ENCODE measurements at regions not wholly inside any gene's neighbourhood (a gene's known extent, or its start where the extent isn't known, plus 50 kb on each side); places are given as distances from the start of the nearest gene placed in this dataset.

- no peak for DNase-seq (ENCODE audit: low read depth, low spot score)
- H3K4me1 ChIP-seq (ENCODE audit: control insufficient read depth, insufficient read depth, low read length), result no peaks in the 10 kb centered on the region
- no peaks in the 10 kb centered on the region for H3K36me3 ChIP-seq (ENCODE audit: control insufficient read depth, insufficient read depth, low read length)
- BruUV-seq (replicated peaks), result no TSS peak
- intact Hi-C loops (cut with micrococcal nuclease; ENCODE audit: unreplicated experiment), result no loop called here
- ChIA-PET CTCF (no interaction called here), POLR2A (no interaction called here)
- no peaks in the 10 kb centered on the region for H3K27me3 ChIP-seq (ENCODE audit: control insufficient read depth, insufficient read depth, low read length)
- no peak overlapping the region for H3K4me3 ChIP-seq (ENCODE audit: low read depth in 2 of 2, low read length in 2 of 2)
- H3K9me3 ChIP-seq (ENCODE audit: control insufficient read depth, insufficient read depth, low read depth, low read length), result no peaks in the 10 kb centered on the region
- no peak overlapping the region for H3K27ac ChIP-seq (ENCODE audit: low read length)
- ATAC-seq, result no peak
- in situ Hi-C loops (cut with HindIII; ENCODE audit: low pct_unique_long_range_greater_than_20kb, low sequenced_read_pairs), result no loop called here
- TF ChIP-seq TCF7L2 (IDR thresholded peaks at IDR 0.05; ENCODE audit: low read depth, low read length) (no peak), POLR2AphosphoS5 (IDR thresholded peaks at IDR 0.05; ENCODE audit: low read depth, low read length) (no peak), REST (IDR thresholded peaks at IDR 0.05; ENCODE audit: insufficient read depth in 1 of 2, low read depth in 2 of 2, low read length in 1 of 2) (no peak), SIN3A (IDR thresholded peaks at IDR 0.05; ENCODE audit: borderline replicate concordance, insufficient read depth, low read depth, low read length) (no peak), CTCF (IDR thresholded peaks at IDR 0.05) (no peak)
Measured at GRCh38 chr5:89686081-89686765, 723.3 kb downstream of the CETN3 start.

DNA sequence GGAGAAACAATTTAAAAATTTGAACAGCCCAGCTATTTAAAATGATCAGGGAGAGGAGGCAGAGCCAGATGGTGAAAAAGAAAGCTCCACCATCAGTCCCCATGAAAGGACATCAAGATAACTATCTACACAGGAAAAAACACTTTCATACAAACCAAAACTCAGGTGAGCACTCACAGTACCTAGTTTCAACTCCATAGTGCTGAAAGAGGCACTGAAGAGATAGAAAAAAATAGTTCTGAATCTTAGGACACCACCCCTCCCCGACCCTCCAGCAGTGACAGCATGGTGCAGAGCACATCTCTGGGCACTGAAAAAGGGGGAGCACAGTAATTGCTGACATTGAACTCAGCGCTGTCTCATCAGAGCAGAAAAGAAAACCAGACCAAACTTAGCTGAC is 732.9 kb downstream of the CETN3 start:
- in situ Hi-C loops (cut with HindIII; ENCODE audit: low pct_unique_long_range_greater_than_20kb, low sequenced_read_pairs) (no loop called here), intact Hi-C loops (cut with micrococcal nuclease; ENCODE audit: unreplicated experiment) (no loop called here)
- Histone ChIP-seq H3K27ac (ENCODE audit: low read length) (no peak overlapping the region), H3K9me3 (ENCODE audit: control insufficient read depth, insufficient read depth, low read depth, low read length) (no peaks in the 10 kb centered on the region), H3K36me3 (ENCODE audit: control insufficient read depth, insufficient read depth, low read length) (no peaks in the 10 kb centered on the region), H3K4me1 (ENCODE audit: control insufficient read depth, insufficient read depth, low read length) (no peaks in the 10 kb centered on the region), H3K4me3 (ENCODE audit: low read depth in 2 of 2, low read length in 2 of 2) (no peak overlapping the region), H3K27me3 (ENCODE audit: control insufficient read depth, insufficient read depth, low read length) (no peaks in the 10 kb centered on the region)
- TF ChIP-seq SIN3A (IDR thresholded peaks at IDR 0.05; ENCODE audit: borderline replicate concordance, insufficient read depth, low read depth, low read length), result no peak
- no peak for TF ChIP-seq REST (IDR thresholded peaks at IDR 0.05; ENCODE audit: insufficient read depth in 1 of 2, low read depth in 2 of 2, low read length in 1 of 2)
- TF ChIP-seq TCF7L2 (IDR thresholded peaks at IDR 0.05; ENCODE audit: low read depth, low read length), result no peak
- TF ChIP-seq POLR2AphosphoS5 (IDR thresholded peaks at IDR 0.05; ENCODE audit: low read depth, low read length), result no peak
- no peak for TF ChIP-seq CTCF (IDR thresholded peaks at IDR 0.05)
- ChIA-PET POLR2A (no interaction called here), CTCF (no interaction called here)
- BruUV-seq (replicated peaks), result no TSS peak
- DNase-seq (ENCODE audit: low read depth, low spot score) (no peak), ATAC-seq (no peak)
